Heart right ventricle (tissue), 16 donors: ENCODE measurements at regions not wholly inside any gene's neighbourhood (a gene's known extent, or its start where the extent isn't known, plus 50 kb on each side); places are given as distances from the start of the nearest gene placed in this dataset.

Experiments
- ATAC-seq, 8 donors: fragments of 200-7000 bp; cut with Tn5 transposase; one replicate each; pipeline ENCODE4 v1.9.1; 2020; ENCODE audit warnings: mild to moderate bottlenecking in 8 of 8, moderate library complexity in 8 of 8, moderate number of reproducible peaks in 1 of 8
- DNase-seq, 2 donors: peaks; one replicate each; pipeline ENCODE4 v3.0.0-alpha.2; 2020
- H3K27ac ChIP-seq, 10 donors: fragments of 200-600 bp; sonication (generic) in 2 of 10; one replicate each; pipeline versions ENCODE4 v1.5.0 to v1.8.0; 2020 to 2022; ENCODE audit warnings: mild to moderate bottlenecking in 3 of 10
- H3K27me3 ChIP-seq, 7 donors: fragments of 200-600 bp; one replicate each; pipeline ENCODE4 v1.8.0; 2021 to 2022; ENCODE audit warnings: mild to moderate bottlenecking in 2 of 7
- H3K36me3 ChIP-seq, 9 donors: fragments of 200-600 bp; sonication (generic) in 1 of 9; one replicate each; pipeline versions ENCODE4 v1.5.0 to v1.8.0; 2020 to 2022; ENCODE audit warnings: mild to moderate bottlenecking in 2 of 9
- H3K4me1 ChIP-seq, 9 donors: fragments of 200-600 bp; sonication (generic) in 1 of 9; one replicate each; pipeline versions ENCODE4 v1.5.0 to v1.8.0; 2020 to 2022; ENCODE audit warnings: mild to moderate bottlenecking in 4 of 9
- H3K4me3 ChIP-seq, 10 donors: fragments of 200-600 bp; sonication (generic) in 2 of 10; one replicate each; pipeline versions ENCODE4 v1.5.0 to v1.8.0; 2020 to 2022; ENCODE audit warnings: mild to moderate bottlenecking in 7 of 10, moderate library complexity in 2 of 10
- H3K9me3 ChIP-seq, 11 donors: fragments of 200-600 bp in 10 of 11; sonication (generic) in 2 of 11; one replicate each; pipeline versions ENCODE4 v1.5.0 to v1.8.0; 2013 to 2022; ENCODE audit warnings: mild to moderate bottlenecking in 2 of 11, control low read depth in 1 of 11, moderate library complexity in 1 of 11
- WGBS, 2 donors: extraction: QIAGEN DNeasy Blood & Tissue Kit; methylation state at CpG; one replicate each; pipeline ENCODE4 v1.1.7; 2013; ENCODE audit warnings: inconsistent platforms in 1 of 2; 5-methylcytosine and 5-hydroxymethylcytosine counted together
- intact Hi-C, 10 donors: fragments of 100-400 bp; cut with DNase I; formaldehyde crosslinking; loops; one replicate each; pipeline versions ENCODE4 v1.11.1 to v1.14.2; 2022
- TF ChIP-seq, protein P1 (sequence below), 9 donors: fragments of 200-600 bp; sonication (generic) in 2 of 9; IDR thresholded peaks; one replicate each; pipeline versions ENCODE4 v1.5.0 to v1.8.0; 2021 to 2022; ENCODE audit warnings: antibody characterized with exemption in 9 of 9, mild to moderate bottlenecking in 5 of 9, moderate library complexity in 1 of 9
- donor health status: Arrhythmogenic right ventricular cardiomyopathy.
- donor health status: ischemic (EF 13 %, LVEDD 7.1; RV severe dilation, severe dysfunction).
- donor health status: healthy with polysubstance abuse.
- donor health status: DM: no; HTN: yes; CAD: no.
- donor health status: DM: no; HTN: no; CAD: no.
- donor health status: ischemic (EF 25% LVEDD 6.9; RV normal size, moderate dysfunction).
- donor health status: ischemic (EF 25% LVEDD 5.7; RV mildly dilated, moderate dysfunction).
- donor health status: healthy.
- donor health status: DM: yes; HTN: yes; CAD: no.
- donor health status: Ischemic cardiomyopathy.
- donor health status: ischemic (EF 35%, LVEDD 5.7; RV mildly dilated, moderate dysfunction).
- donor health status: nonischemic (EF 11% LVEDD 7.7; RV severe dilation, severe dysfunction).
- donor health status: DM: yes; HTN: yes; CAD: no.
- donor health status: PGD.
- donor health status: ischemic (EF 29% LVEDD 5.4; RV normal size, mild dysfunction).
- donor health status: nonischemic (EF 23%, LVEDD 6.1; RV moderate dilation, normal function).

GRCh38 chr12:76611533-76611932, 52.0 kb upstream of the OSBPL8 start:
- ATAC-seq (peak in 1 of 8 donors; percentile 51), DNase-seq (no peak)
- TF ChIP-seq, protein P1, sequence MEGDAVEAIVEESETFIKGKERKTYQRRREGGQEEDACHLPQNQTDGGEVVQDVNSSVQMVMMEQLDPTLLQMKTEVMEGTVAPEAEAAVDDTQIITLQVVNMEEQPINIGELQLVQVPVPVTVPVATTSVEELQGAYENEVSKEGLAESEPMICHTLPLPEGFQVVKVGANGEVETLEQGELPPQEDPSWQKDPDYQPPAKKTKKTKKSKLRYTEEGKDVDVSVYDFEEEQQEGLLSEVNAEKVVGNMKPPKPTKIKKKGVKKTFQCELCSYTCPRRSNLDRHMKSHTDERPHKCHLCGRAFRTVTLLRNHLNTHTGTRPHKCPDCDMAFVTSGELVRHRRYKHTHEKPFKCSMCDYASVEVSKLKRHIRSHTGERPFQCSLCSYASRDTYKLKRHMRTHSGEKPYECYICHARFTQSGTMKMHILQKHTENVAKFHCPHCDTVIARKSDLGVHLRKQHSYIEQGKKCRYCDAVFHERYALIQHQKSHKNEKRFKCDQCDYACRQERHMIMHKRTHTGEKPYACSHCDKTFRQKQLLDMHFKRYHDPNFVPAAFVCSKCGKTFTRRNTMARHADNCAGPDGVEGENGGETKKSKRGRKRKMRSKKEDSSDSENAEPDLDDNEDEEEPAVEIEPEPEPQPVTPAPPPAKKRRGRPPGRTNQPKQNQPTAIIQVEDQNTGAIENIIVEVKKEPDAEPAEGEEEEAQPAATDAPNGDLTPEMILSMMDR (IDR thresholded peaks at IDR 0.05): no peak
- 64 to 83% methylated on average over 2 of the region's 2 CpGs for WGBS, 2 donors
- Histone ChIP-seq H3K27ac (no peak overlapping the region), H3K9me3 (no peaks in the 10 kb centered on the region), H3K36me3 (no peaks in the 10 kb centered on the region), H3K4me1 (no peaks in the 10 kb centered on the region), H3K4me3 (no peak overlapping the region), H3K27me3 (no peaks in the 10 kb centered on the region)
- intact Hi-C loops: no loop called here

GRCh38 chr12:76614364-76614763, 54.8 kb upstream of the OSBPL8 start:
- WGBS, 2 donors: 35 to 58% methylated on average over 2 of the region's 2 CpGs
- H3K27ac ChIP-seq: no peak overlapping the region
- ATAC-seq: peak in 5 of 8 donors; percentile 30 to 86 (median 71)

DNA sequence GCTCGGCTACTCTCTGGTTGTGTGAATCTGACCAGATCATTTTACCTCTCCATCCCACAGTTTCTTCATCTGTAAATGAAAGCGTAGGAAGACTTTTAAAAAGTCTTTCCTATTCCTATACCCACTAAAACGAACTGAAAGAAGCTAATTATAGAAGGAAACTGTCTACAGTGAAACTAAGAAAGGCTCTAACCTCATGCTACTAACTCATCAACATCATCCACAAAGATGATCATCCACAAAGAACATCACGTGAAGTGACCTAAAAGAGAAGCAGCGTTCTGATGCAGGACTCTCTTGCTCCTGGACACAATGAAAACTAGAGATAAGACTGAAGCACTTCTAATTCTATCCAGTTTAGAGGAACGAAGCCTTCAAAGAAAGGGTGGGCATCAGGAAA, 58.5 kb upstream of the OSBPL8 start:
- no peak for DNase-seq
- ATAC-seq: no peak
- TF ChIP-seq, protein P1 (IDR thresholded peaks at IDR 0.05): no peak
- H3K4me3 ChIP-seq: no peak overlapping the region
- no peaks in the 10 kb centered on the region for H3K9me3 ChIP-seq
- WGBS, 2 donors: 82 to 86% methylated on average over 6 of the region's 6 CpGs
- intact Hi-C loops: no loop called here
- no peaks in the 10 kb centered on the region for H3K36me3 ChIP-seq
- no peaks in the 10 kb centered on the region for H3K27me3 ChIP-seq
- no peak overlapping the region for H3K27ac ChIP-seq
- H3K4me1 ChIP-seq: peaks cover 0 to 10% (median 3%) of the 10 kb centered on the region in 9 donors

More at GRCh38 chr12:76614364-76614763, 54.8 kb upstream of the OSBPL8 start:
- H3K4me1 ChIP-seq: no peaks in the 10 kb centered on the region
- TF ChIP-seq, protein P1 (IDR thresholded peaks at IDR 0.05): no peak
- no peaks in the 10 kb centered on the region for H3K36me3 ChIP-seq
- no peak overlapping the region for H3K4me3 ChIP-seq
- no peak for DNase-seq
- no peaks in the 10 kb centered on the region for H3K9me3 ChIP-seq
- H3K27me3 ChIP-seq: no peaks in the 10 kb centered on the region
- intact Hi-C loops: no loop called here

DNA sequence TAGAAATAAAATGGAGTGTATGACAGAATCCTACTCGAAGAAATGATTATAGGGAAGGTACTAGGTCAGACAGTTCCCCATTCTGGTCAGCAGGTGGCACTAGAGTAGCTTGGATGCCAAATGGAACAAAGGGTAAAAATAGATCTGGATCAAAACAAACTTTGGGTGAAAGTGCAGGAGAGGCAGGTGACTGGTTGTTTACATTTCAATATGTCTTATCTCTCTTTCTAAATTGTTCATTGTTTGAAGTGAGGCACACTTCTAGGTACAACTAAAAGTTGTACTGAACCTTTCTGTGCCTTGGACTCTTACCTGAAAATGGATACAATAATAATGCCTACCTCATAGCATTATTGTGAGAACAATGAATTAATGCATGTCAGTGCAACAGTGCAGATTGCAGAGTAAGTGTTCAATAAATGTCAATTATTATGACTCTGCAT, 62.0 kb upstream of the OSBPL8 start:
- intact Hi-C loops: loop anchor here (1.0 to 10.0 kb wide), 12 partner anchors 166 to 393 kb away; no protein-coding TSS in a partner anchor
- H3K4me1 ChIP-seq: peaks cover 0 to 10% (median 3%) of the 10 kb centered on the region in 9 donors
- H3K27ac ChIP-seq: no peak overlapping the region
- peak in 1 of 2 donors; percentile 69 for DNase-seq
- H3K4me3 ChIP-seq: no peak overlapping the region
- H3K27me3 ChIP-seq: no peaks in the 10 kb centered on the region
- TF ChIP-seq, protein P1 (IDR thresholded peaks at IDR 0.05): peak; percentile 88 to 99 (median 96)
- H3K36me3 ChIP-seq: no peaks in the 10 kb centered on the region
- peak in 7 of 8 donors; percentile 64 to 89 (median 73) for ATAC-seq
- H3K9me3 ChIP-seq: no peaks in the 10 kb centered on the region
- 0 to 2% methylated on average over 1 of the region's 1 CpG for WGBS, 2 donors
